Gastroesophageal sphincter (tissue), 4 donors: ENCODE measurements at regions not wholly inside any gene's neighbourhood (a gene's known extent, or its start where the extent isn't known, plus 50 kb on each side); places are given as distances from the start of the nearest gene placed in this dataset.
"Not testable (repeated sequence)": the region's sequence is repeated elsewhere in the genome, so short reads cannot be mapped to it uniquely, and the experiment has no call there.

Experiments used
- ATAC-seq: fragments of 150-250 bp; one replicate; pipeline ENCODE4 v1.9.1; 2016; ENCODE audit warnings: mild to moderate bottlenecking, moderate library complexity
- H3K27ac ChIP-seq, 4 donors: fragments of 200-600 bp; sonication (generic) in 3 of 4; 1 replicate in 3 of 4; 2 replicates in 1 of 4; pipeline ENCODE4 v1.5.1; 2016 to 2019
- H3K27me3 ChIP-seq: fragments of 200-600 bp; sonication (generic); one replicate; pipeline ENCODE4 v1.5.1; 2019
- H3K36me3 ChIP-seq, 2 donors: fragments of 200-600 bp; sonication (generic); one replicate each; pipeline ENCODE4 v1.5.1; 2019; ENCODE audit warnings: control low read depth in 1 of 2
- H3K4me1 ChIP-seq, 3 donors: fragments of 200-600 bp; sonication (generic); 1 replicate in 2 of 3; 2 replicates in 1 of 3; pipeline ENCODE4 v1.5.1; 2016 to 2019; ENCODE audit warnings: control low read depth in 2 of 3
- H3K4me3 ChIP-seq, 2 donors: fragments of 200-600 bp; sonication (generic); one replicate each; pipeline ENCODE4 v1.5.1; 2019; ENCODE audit warnings: mild to moderate bottlenecking in 1 of 2, moderate library complexity in 1 of 2
- H3K9me3 ChIP-seq, 3 donors: fragments of 200-600 bp; sonication (generic); one replicate each; pipeline ENCODE4 v1.5.1; 2017 to 2019; ENCODE audit warnings: control low read depth in 2 of 3
- CTCF ChIP-seq, 4 experiments: fragments of 200-600 bp in 2 of 4; fragments of 450-650 bp in 2 of 4; sonication (generic) in 1 of 4; IDR thresholded peaks; one replicate each; pipeline ENCODE4 v1.5.1; 2017 to 2019; ENCODE audit warnings: antibody characterized with exemption in 4 of 4, mild to moderate bottlenecking in 2 of 4, moderate library complexity in 2 of 4
- EP300 ChIP-seq: sonication (generic); formaldehyde crosslinking; IDR thresholded peaks from one replicate; pipeline ENCODE4 v1.6.1; 2017; ENCODE audit warnings: antibody characterized with exemption, mild to moderate bottlenecking
- POLR2A ChIP-seq, 2 donors: fragments of 450-650 bp; IDR thresholded peaks; one replicate each; pipeline ENCODE4 v1.6.1; 2017; ENCODE audit warnings: antibody characterized with exemption in 2 of 2, mild to moderate bottlenecking in 2 of 2, moderate library complexity in 1 of 2
- POLR2AphosphoS5 ChIP-seq: sonication (generic); formaldehyde crosslinking; IDR thresholded peaks from one replicate; pipeline ENCODE4 v1.6.1; 2017; ENCODE audit warnings: antibody characterized with exemption
- WGBS, 2 donors: methylation state at CpG; one replicate each; pipeline ENCODE4 v1.1.5; 2018; ENCODE audit warnings: low coverage in 1 of 2; 5-methylcytosine and 5-hydroxymethylcytosine counted together

- TF ChIP-seq POLR2A (IDR thresholded peaks at IDR 0.05), result no peak
- no peak for TF ChIP-seq CTCF (IDR thresholded peaks at IDR 0.05)
- TF ChIP-seq EP300, result no peak
- TF ChIP-seq POLR2AphosphoS5, result no peak
- Histone ChIP-seq H3K36me3 (no peaks in the 10 kb centered on the region), H3K4me3 (no peak overlapping the region), H3K27me3 (no peaks in the 10 kb centered on the region), H3K9me3 (peaks cover 0 to 6% (median 0%) of the 10 kb centered on the region in 3 donors), H3K27ac (peak overlapping the region in 1 of 4 donors; percentile 73), H3K4me1 (peaks cover 0 to 37% (median 20%) of the 10 kb centered on the region in 3 donors)
- WGBS, 2 donors, result 48 to 80% methylated on average over 2 of the region's 3 CpGs
- no peak for ATAC-seq
These were observed 181.3 kb upstream of the HAAO start for GRCh38 chr2:42973726-42974125.

GRCh38 chr2:42972933-42973516 lies 180.6 kb upstream of the HAAO start:
- H3K9me3 ChIP-seq, H3K4me3 ChIP-seq, H3K27ac ChIP-seq, ATAC-seq, H3K27me3 ChIP-seq, H3K36me3 ChIP-seq: not testable (repeated sequence)
- WGBS, 2 donors, result 60 to 75% methylated on average over 1 of the region's 11 CpGs
- H3K4me1 ChIP-seq, result peaks cover 0 to 44% (median 20%) of the 10 kb centered on the region in 3 donors

GRCh38 chr2:42971947-42972736 lies 179.8 kb upstream of the HAAO start:
- H3K4me1 ChIP-seq, result peaks cover 0 to 53% (median 20%) of the 10 kb centered on the region in 3 donors
- no peak overlapping the region for H3K4me3 ChIP-seq
- ATAC-seq, result no peak
- TF ChIP-seq EP300 (no peak), CTCF (IDR thresholded peaks at IDR 0.05) (no peak), POLR2A (IDR thresholded peaks at IDR 0.05) (no peak), POLR2AphosphoS5 (no peak)
- H3K27ac ChIP-seq, result no peak overlapping the region
- peaks cover 0 to 6% (median 0%) of the 10 kb centered on the region in 3 donors for H3K9me3 ChIP-seq
- H3K27me3 ChIP-seq, result no peaks in the 10 kb centered on the region
- WGBS, 2 donors, result 65 to 73% methylated on average over 6 to 7 of the region's 7 CpGs
- no peaks in the 10 kb centered on the region for H3K36me3 ChIP-seq

- no peak for TF ChIP-seq CTCF (IDR thresholded peaks at IDR 0.05)
- TF ChIP-seq EP300, result no peak
- TF ChIP-seq POLR2AphosphoS5, result no peak
- no peak for TF ChIP-seq POLR2A (IDR thresholded peaks at IDR 0.05)
These were observed 179.0 kb upstream of the HAAO start for GRCh38 chr2:42971381-42971780.

GRCh38 chr2:42970151-42970550 lies 177.8 kb upstream of the HAAO start:
- peaks cover 0 to 47% (median 12%) of the 10 kb centered on the region in 3 donors for H3K4me1 ChIP-seq
- H3K27ac ChIP-seq, result peak overlapping the region in 2 of 4 donors; percentile 17 to 24
- H3K27me3 ChIP-seq, result no peaks in the 10 kb centered on the region
- ATAC-seq, result no peak
- no peaks in the 10 kb centered on the region for H3K36me3 ChIP-seq
- 67 to 100% methylated on average over 1 to 2 of the region's 3 CpGs for WGBS, 2 donors
- peaks cover 0 to 6% (median 0%) of the 10 kb centered on the region in 3 donors for H3K9me3 ChIP-seq
- TF ChIP-seq POLR2AphosphoS5, result no peak
- TF ChIP-seq CTCF (IDR thresholded peaks at IDR 0.05), result no peak
- no peak for TF ChIP-seq EP300
- TF ChIP-seq POLR2A (IDR thresholded peaks at IDR 0.05), result no peak
- H3K4me3 ChIP-seq, result no peak overlapping the region

More at GRCh38 chr2:42971381-42971780, 179.0 kb upstream of the HAAO start:
- 81 to 100% methylated on average over 3 to 6 of the region's 8 CpGs for WGBS, 2 donors
- no peak overlapping the region for H3K27ac ChIP-seq
- H3K9me3 ChIP-seq, result peaks cover 0 to 6% (median 0%) of the 10 kb centered on the region in 3 donors
- no peaks in the 10 kb centered on the region for H3K27me3 ChIP-seq
- no peak for ATAC-seq
- H3K36me3 ChIP-seq, result no peaks in the 10 kb centered on the region
- peaks cover 0 to 53% (median 20%) of the 10 kb centered on the region in 3 donors for H3K4me1 ChIP-seq
- no peak overlapping the region for H3K4me3 ChIP-seq
